ENCODE measurements at regions not wholly inside any gene's neighbourhood (a gene's known extent, or its start where the extent isn't known, plus 50 kb on each side); places are given as distances from the start of the nearest gene placed in this dataset.

- no peak overlapping the region for H3K4me3 ChIP-seq
- no peaks in the 10 kb centered on the region for H3K4me1 ChIP-seq (replicated peaks in 1 of 2)
- no peaks in the 10 kb centered on the region for H3K36me3 ChIP-seq (replicated peaks in 1 of 2)
- no peak overlapping the region for H3K27ac ChIP-seq
- DNase-seq = no peak
- no peak for TF ChIP-seq POLR2A (IDR thresholded peaks at IDR 0.05)
- TF ChIP-seq CTCF (IDR thresholded peaks at IDR 0.05) = no peak
- H3K9me3 ChIP-seq (replicated peaks in 1 of 3) = no peaks in the 10 kb centered on the region
- intact Hi-C loops (cut with DNase I) = no loop called here
- 74 to 90% (median 81%) methylated on average over 1 of the region's 1 CpG for WGBS, 4 donors
- H3K27me3 ChIP-seq = no peaks in the 10 kb centered on the region
These were observed 2363.1 kb downstream of the ARAP2 start for GRCh38 chr4:33881176-33881575.

- 49 to 76% (median 59%) methylated on average over 4 of the region's 4 CpGs for WGBS, 4 donors
- Histone ChIP-seq H3K4me1 (replicated peaks in 1 of 2) (no peaks in the 10 kb centered on the region), H3K4me3 (no peak overlapping the region), H3K27ac (no peak overlapping the region), H3K36me3 (replicated peaks in 1 of 2) (no peaks in the 10 kb centered on the region), H3K27me3 (no peaks in the 10 kb centered on the region), H3K9me3 (replicated peaks in 1 of 3) (no peaks in the 10 kb centered on the region)
- TF ChIP-seq CTCF (IDR thresholded peaks at IDR 0.05) (no peak), POLR2A (IDR thresholded peaks at IDR 0.05) (no peak)
- no peak for DNase-seq
- intact Hi-C loops (cut with DNase I) = no loop called here
These were observed 2361.9 kb downstream of the ARAP2 start for GRCh38 chr4:33882246-33882990.

GRCh38 chr4:33883111-33883510 lies 2361.2 kb downstream of the ARAP2 start:
- Histone ChIP-seq H3K27me3 (no peaks in the 10 kb centered on the region), H3K27ac (no peak overlapping the region), H3K4me3 (no peak overlapping the region), H3K36me3 (replicated peaks in 1 of 2) (no peaks in the 10 kb centered on the region), H3K9me3 (replicated peaks in 1 of 3) (no peaks in the 10 kb centered on the region), H3K4me1 (replicated peaks in 1 of 2) (no peaks in the 10 kb centered on the region)
- TF ChIP-seq CTCF (IDR thresholded peaks at IDR 0.05) (no peak), POLR2A (IDR thresholded peaks at IDR 0.05) (no peak)
- intact Hi-C loops (cut with DNase I) = no loop called here
- no peak for DNase-seq

GRCh38 chr4:33886356-33886755 lies 2358.0 kb downstream of the ARAP2 start:
- intact Hi-C loops (cut with DNase I) = no loop called here
- WGBS, 4 donors = 77 to 83% (median 82%) methylated on average over 8 of the region's 8 CpGs

More at GRCh38 chr4:33886356-33886755, 2358.0 kb downstream of the ARAP2 start:
- no peaks in the 10 kb centered on the region for H3K4me1 ChIP-seq (replicated peaks in 1 of 2)
- H3K27ac ChIP-seq = no peak overlapping the region
- H3K9me3 ChIP-seq (replicated peaks in 1 of 3) = no peaks in the 10 kb centered on the region
- DNase-seq = no peak
- no peak overlapping the region for H3K4me3 ChIP-seq
- H3K27me3 ChIP-seq = no peaks in the 10 kb centered on the region
- no peak for TF ChIP-seq CTCF (IDR thresholded peaks at IDR 0.05)
- no peak for TF ChIP-seq POLR2A (IDR thresholded peaks at IDR 0.05)
- no peaks in the 10 kb centered on the region for H3K36me3 ChIP-seq (replicated peaks in 1 of 2)

All from adrenal gland (tissue), 9 donors.